DMS153 (cell line): ENCODE measurements at regions not wholly inside any gene's neighbourhood (a gene's known extent, or its start where the extent isn't known, plus 50 kb on each side); places are given as distances from the start of the nearest gene placed in this dataset.
"Not testable (repeated sequence)": the region's sequence is repeated elsewhere in the genome, so short reads cannot be mapped to it uniquely, and the experiment has no call there.

Experiments
- DNase-seq: peaks from one replicate; lab custom pipeline; 2025; lab: John Stamatoyannopoulos, UW

DNA sequence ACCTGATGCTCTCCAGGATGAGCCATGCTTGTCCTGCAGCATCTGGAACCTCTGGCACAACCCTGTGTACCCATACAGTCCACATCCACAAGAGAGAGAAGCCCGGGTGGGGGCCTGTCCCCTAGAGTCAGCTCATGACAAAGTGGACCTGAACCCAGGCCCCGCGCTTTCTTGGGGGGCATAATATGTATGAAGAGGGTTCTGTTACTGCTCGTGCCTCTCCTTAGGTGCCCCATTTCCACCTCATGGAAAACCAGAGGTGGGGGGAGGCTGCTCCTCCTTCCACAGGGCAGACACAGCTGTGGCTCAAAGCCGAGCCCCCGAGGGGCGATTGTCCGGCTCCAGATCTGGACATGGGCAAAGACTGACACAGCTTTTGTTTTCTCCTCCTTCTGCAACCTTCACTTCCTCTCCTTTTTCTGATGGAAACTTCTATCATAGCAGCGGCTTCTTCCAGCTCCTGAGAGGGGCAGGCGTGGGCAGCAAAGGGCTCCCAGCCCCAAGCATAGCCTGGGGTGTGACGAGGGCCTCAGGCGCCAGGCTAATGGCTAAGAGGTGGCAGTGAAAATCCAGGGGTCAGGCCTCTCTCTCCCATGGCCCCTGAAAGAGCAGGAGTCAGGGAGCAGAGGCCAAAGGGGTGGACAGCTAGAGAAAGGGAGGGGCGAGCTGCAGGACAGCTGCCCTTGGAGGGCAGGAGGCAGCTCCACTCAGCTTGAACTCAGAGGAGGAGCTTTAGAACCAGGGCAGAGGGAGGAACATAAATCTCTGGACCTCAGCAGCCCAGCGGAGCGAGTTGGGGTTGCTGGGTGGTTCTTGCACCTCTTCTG, 155.5 kb downstream of the ZFP36L2 start:
- no peak for DNase-seq

DNA sequence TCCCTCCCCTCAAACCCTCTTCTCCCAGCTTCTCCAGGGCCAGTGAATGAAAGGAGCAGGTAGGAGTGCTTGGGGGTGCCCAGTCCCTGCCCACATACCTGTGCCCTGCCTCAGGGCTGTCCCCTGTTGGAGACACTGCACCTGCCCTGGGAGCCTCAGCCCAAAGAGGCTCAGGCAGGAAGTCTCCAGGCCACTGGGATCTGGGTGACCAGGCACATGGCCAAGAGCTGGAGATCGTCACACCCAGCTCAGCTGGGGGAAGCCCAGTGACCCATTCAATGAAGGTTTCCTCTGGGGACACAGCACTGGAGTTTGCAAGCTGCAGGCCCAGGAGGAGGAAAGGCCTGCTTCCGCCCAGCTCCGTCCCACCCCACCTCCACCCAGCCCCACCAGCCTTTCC, 156.4 kb downstream of the ZFP36L2 start:
- DNase-seq: peak; percentile 50

DNA sequence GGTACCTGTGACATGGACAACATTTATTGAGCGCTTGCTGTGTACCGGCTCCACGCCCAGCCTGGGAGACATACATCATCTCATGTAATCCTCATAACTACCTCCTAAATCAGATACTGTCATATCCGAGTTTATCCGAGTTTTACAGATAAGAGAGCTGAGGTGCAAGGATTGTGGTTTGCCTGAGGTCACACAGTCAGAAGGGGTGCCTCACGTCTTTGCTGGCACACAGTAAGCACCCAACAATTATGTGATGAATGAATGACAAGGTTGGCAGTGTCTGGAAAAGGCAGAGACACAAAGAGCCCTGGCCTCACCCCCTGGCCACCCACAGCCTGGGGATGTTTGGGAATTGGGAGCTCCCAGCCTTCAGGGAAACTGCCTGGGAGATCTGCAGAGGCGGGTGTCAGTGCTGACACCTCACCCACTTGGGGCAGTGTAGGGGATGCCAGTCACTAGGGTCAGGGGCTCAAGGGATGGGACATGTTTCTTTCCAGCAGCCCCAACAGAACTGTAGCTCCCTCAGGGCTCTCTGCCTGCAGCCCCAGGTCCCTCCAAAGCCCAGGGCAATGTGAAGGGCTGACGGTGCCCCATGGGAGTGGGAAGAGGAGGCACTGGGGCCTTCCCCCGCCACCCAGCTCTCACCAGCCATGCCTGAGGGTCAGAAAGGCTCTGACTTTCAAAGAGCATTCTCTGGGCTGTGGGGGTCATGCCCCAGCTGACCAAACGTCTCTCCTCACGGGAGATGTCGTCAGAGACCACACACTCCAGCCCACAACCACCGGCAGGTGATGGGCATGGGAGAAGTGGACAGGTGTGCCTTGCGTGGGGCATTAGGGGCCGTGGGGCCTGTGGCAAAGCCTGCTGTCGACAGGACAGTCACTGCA, 157.5 kb downstream of the ZFP36L2 start:
- DNase-seq: no peak

DNA sequence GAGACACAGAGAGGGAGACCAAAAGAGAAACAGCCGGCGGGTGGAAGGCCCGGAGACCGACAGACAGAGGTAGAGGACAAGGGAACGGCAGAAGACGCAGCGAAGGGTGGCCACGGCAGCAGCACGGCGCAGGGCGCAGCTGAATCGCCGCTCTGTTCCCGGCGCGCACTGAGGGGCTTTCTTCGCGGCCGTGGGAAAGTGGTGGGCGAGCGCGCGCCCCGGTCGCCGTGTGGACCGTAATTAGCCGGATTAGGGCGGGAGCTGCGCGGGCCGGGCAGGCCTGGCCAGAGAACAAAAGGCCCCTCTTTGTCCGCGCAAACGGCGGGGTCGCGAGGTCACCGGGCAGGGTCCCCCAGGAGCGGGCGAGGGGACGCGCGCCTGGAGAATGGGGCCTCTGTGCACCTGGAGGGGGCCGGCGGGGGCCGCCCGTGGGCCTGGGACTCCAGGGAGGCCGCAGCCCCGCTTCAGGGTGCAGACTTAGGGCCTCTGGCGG, 158.3 kb downstream of the ZFP36L2 start:
- no peak for DNase-seq

DNA sequence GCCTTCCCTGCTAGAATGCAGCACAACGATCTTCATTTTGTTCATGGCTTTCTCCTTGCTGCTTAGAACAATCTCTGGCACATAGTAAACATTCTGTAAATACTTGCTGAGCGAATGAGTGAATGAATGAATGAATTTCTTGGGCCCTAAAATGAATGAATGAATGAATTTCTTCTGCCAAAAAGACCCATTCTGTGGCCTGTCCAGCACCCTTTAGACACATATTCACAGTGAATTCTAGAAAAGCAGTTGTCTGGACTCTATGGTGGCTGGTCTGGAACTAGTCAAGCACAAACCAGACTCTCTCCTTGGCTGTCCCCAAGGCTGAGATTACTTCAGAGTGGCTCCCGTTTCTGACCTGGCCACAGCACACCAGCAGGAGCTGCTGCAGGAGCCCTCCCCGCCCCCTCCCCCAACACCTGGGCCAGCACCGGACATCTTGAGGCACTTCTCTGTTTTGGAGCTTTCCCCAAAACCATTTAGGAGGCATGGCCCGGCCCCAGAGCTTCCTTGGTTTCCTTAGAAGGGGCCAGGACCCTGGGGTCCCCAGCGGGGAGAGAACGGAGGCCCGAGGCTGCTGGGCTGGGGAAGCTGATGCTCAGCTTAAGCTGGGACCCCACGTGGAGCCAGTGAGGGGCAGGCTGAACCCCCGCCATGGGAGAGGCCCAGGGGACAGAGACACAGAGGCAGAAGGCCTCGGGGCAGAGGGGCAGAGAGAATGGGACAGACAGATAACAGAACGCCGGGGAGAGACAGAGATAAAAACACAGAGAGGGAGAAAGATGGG, 159.0 kb downstream of the ZFP36L2 start:
- no peak for DNase-seq

DNA sequence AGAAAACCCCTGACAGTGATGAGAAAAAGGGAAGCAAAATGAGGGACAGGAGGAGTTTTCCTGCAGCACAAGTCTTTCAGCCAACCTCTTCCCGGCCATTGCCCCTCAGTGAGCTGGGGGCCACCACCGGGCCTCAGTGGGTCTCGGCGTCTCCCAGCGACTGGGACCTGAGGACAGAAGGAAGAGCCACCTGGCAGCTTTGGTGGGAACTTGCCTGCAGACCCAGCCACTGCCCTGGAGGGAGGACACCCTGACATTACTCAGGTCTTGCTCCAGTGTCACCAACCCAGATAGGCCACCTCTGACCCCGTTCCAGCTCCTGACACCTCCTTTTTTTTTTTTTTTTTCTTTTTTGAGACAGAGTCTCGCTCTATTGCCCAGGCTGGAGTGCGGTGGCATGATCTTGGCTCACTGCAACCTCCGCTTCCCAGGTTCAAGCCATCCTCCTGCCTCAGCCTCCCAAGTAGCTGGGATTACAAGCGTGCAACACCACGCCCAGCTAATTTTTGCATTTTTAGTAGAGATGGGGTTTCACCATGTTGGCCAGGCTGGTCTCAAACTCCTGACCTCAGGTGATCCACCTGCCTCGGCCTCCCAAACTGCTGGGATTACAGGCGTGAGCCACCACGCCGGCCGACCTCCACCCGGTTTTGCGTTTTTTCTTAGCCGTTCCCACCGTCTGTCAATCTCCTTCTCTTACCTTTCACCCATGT, 159.7 kb downstream of the ZFP36L2 start:
- DNase-seq: not testable (repeated sequence)

DNA sequence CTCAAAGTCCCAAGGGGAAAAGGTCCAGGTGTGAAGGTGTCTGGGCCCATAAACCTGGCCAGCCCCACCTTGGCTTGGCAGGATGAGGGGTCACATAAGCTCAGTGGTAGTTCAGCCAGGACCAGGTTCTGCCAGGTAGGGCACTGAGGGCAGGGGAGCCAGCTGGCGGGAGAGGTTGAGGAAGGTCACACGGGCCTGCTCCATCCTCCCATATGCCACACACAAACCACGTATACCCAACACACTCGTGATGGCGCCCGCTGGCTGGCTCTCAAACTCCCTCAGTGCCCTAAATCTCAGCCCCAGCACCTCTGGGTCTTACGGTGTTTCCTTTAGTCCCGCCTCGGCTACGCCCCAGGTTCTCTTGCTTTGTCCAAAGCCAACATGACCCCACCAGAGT, 160.5 kb downstream of the ZFP36L2 start:
- no peak for DNase-seq

DNA sequence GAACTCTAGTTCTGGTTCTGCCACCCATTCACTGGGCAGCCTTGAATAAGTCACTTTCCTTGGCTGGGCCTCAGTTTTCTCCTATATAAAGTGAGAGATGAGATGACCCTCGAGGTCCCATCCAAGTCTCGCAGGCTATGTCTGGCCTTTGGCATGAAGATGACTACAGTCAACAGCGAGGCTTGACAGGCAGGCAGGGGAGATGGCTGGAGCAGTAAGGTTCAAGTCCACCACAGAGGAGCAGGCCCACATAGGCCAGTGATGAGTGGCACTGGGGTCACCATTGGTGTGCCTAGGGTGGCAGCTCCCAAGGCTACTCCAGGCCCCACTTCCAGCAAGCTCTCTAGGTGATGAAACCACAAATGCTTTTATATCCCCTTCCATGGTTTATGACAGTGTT, 161.4 kb downstream of the ZFP36L2 start:
- no peak for DNase-seq

DNA sequence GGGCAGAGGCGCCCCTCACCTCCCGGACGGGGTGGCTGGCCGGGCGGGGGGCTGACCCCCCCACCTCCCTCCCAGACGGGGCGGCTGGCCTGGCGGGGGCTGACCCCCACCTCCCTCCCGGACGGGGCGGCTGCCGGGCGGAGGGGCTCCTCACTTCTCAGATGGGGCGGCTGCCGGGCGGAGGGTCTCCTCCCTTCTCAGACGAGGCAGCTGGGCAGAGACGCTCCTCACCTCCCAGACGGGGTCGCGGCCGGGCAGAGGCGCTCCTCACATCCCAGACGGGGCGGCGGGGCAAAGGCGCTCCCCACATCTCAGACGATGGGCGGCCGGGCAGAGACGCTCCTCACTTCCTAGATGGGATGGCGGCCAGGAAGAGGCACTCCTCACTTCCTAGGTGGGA, 163.3 kb downstream of the ZFP36L2 start:
- DNase-seq: not testable (repeated sequence)

DNA sequence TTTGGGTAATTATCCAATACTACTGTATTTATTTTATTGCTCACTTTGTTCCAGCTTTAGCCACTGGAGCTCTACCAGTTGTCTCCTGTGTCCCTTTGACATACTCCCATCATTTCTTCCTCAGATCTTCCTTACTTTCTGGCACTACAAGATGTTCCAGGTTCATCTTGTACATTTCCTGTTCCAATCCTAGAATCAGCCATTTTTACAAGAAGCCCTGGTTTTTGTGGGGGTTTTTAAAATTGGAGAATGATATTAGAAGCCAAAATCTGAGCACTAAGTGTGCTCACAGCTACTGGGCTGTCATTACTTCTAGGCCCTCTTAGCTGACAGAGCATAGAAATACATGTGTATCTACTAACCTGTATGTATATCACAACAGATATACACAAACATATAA, 164.3 kb downstream of the ZFP36L2 start:
- no peak for DNase-seq

DNA sequence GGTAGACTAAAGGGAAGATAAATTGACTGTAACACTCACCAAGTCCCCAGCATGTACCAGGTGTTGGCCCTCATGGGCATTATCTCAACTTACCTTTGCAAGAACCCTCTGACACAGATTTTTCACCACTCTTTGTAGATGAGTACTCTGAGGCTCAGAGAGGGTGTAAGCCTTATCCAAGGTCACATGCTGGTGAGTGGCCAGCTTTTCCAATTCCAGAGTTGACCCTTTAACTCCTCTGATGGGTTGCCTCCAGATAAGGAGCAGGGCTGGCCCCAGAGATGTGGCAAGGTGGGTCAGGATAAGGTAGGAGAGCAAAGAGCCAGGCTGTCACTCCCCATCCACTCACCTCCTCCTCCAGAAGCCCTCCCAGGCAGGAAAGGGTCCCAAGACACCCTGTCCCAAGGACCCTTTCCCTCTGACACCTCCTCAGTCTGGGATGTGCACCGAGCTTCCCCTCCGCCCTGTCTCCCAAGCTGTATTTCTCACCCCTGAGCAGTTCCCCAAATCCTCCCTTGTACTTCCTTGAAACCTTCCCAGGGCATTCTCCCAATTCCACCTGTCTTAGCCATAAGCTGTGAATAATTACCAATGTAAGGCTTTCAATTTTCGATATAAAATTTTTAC, 165.9 kb downstream of the ZFP36L2 start:
- no peak for DNase-seq

DNA sequence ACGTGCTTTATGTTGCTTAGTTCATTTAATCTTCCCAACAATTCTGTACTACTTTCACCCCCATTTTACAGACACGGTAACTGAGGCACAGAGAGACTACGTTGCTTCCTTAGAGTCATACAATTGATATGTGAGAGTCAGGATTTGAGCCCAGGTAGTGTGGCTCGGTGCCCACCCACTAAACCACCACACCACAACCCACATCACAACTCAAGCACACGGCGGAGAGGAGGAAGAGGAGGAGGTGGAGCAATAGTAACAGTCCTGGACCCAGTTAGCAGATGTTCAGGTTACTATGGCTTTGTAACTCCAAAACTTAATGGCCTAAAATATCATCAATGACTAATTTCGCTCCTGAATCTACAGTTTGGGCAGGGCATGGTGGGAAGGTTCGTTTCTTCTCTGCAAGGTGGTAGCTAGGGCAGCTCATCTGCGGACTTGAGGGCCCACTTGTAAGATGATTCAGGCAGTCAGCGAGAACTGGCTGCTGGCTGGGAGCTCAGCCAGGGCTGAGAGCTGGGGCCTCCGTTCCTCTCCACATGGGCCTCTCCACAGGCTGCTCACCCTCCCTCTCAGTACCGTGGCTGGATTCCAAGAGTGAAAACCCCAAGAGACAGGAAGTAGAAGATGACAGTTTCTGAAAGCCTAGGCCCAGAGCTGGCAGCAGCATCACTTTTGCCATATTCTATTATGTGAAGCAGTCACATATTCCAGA, 167.1 kb downstream of the ZFP36L2 start:
- no peak for DNase-seq

DNA sequence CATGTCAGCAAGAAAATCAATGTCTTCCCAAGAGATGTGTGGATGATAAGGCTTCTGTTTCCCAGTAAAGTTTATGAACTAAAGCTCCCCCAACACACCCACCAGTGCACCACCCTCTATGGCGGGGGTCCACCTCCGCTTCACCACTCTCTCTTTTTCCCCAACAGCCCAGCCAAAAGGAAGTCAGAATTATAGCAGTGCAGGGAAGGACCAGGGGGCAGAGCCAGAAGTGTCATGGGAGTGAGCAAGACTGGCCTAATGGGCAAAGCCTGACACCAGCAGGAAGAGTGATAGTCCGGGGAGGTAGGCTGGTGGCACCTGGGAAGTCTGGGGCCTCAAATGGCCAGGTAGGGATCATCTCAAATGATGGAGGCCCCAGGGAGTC, 167.7 kb downstream of the ZFP36L2 start:
- DNase-seq: no peak

DNA sequence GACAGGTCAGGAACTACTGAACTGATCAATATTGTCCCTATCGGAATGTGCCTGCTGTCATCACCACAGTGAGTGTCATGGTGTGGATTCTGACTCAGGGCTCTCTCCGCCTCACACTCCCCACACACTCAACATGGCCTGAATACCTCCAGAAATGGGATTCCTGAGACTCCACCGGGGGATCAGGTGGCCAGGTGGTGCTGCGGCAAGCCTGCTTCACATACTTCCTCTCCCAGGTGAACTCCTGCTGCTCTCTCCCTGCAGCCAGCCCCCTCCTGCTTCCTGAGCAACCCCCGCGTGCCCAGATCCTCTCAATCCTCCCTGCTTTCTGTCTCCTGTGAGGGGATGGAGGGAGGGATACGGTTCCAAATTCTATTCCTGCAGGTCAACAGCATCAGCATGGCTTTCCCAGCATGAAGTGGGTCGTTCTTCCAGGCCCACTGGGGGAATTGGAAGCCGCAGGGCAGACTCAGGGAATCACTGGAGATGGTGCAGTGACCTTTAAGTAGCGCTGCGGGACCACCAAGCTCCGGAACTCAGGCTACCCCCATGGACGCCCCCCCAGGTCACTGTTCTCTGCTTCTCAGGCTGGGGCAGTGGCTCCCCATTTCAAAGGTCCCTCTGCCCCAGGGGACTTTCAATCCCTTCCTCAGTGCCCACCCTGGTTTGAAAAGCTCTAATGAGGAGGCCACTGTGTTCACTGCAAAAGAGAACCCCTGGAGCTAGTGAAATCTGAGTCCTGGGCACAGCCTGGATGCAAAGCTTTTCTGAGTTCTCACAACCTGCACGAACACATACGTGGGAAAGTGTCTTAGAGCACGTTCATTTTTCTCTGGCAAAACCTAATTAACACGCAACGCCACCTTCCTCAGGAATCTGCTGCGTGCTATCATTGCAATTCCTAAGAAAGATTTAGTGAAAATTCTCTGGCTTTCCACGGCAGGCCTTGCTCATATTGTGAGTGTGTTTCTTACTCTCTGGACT, 168.4 kb downstream of the ZFP36L2 start:
- DNase-seq: no peak

DNA sequence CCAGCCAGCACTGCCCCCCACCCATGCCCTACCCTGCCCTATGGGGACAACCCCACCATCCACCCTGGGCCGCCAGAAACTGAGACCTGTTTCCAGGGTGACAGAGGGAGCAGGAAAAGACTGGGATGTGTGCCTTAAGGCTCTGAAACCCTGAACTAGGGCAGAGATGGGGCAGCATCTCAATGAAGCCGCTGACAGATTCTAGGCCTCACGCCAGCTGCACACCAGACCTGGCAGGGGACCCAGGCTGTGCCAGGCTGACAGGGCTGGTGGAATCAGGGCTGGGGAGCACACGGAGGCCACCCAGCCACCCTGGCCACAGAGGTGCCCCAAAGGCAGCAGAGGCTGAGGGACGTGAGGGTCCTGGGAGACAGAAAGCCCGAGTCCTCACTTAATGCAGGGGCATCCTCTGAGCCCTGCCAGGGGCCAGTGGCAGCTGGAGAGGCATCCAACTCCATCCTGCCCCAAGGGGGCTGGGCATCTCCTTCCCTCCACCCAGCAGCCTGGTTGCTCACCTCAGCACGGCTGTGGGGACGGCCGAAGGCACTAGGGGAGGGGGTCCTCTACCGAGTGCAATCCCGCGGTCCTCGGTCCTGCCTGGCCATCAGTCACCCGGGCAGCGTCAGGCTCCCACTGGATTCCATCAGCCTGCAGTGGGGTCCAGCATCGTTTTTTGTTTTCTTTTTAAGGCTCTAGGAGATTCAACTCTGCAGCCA, 169.2 kb downstream of the ZFP36L2 start:
- DNase-seq: peak; percentile 11

DNA sequence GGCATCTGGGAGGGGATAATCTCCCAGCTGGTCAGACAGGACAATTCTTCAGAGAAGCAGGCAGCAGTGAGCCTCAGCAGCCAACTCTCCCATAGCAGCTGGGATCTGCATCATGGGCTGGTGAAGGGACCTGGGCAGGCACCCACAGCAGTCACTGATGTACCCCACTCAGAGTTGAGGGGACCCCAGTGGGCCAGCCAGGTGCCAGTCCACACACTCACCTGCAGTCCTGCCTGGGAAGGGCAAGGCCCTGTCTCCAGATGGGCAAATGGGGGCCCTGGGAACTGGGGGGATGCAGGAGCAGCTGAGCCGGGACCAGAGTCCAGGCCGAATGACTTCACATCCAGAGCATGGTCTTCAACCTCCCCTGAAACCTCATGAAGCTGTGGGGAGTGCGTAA, 170.4 kb downstream of the ZFP36L2 start:
- no peak for DNase-seq

DNA sequence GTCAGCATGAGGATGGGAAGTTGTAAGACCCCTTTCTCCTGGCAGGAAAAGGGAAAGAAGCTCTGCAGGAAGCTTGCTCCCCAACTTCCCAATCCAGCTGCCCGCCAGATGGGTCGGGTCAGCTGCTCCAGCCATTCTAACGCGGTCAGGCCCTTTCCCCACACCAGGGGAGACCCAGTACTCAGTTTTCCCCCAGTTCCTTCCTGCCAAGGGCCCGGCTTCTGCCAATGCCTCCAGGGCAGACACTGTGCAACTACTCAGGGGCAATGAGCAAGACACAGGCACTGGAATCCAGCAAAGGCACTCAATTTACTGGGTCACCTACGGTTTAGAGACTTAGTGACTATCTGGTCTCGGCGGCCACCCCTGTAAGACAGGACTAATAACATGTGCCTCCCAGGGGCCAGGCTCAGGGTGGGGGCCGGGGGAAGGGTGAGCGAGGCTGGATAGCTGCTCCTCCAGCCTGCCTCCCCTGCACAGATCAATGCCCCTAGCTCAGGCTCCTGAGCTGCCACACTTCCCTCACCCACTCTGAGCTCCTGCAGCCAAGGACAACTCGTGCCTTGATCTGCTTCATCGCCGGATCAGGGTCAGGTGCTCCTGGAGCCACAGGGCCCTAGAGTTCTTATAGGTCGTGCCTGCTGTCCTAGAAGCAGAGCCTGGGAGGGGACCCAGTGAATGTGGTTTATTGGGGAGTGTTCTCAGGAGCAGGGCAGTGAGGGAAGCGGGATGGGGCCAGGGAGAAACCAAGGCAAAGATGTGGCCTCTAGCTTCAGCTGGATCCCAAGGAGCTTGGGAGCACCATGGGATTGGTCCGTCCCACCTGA, 171.1 kb downstream of the ZFP36L2 start:
- DNase-seq: no peak

DNA sequence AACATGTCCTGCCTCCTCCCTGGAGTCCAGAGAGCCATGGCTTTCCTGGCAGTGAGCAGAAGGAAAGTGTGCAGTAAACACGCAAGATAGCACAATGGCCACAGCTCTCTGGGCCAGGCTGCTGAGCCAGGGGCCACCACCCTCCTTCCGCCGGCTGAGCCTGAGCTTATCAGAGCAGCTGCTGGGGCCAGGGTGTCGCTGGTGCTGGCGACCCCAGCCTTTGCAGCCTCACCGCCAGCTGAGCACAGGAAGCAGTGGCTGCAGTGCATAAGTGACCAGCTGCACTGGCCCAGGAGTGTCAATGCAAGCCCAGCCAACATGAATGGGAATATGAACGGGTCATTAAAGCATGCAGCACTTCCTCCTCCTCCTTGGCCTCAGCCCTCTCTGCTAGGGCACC, 172.0 kb downstream of the ZFP36L2 start:
- DNase-seq: peak; percentile 10
